HG02610 (cell line): ENCODE measurements at regions not wholly inside any gene's neighbourhood (a gene's known extent, or its start where the extent isn't known, plus 50 kb on each side); places are given as distances from the start of the nearest gene placed in this dataset.

ENCODE experiments used
- ATAC-seq: cut with Tn5 transposase; IDR thresholded peaks from one replicate; pipeline ENCODE4 v1.9.1; 2021; ENCODE audit warnings: mild to moderate bottlenecking, moderate library complexity; ENCODE audit not compliant: unreplicated experiment

GRCh38 chr2:184481865-184482264 lies 116.5 kb upstream of the ZNF804A start:
- no peak for ATAC-seq

DNA sequence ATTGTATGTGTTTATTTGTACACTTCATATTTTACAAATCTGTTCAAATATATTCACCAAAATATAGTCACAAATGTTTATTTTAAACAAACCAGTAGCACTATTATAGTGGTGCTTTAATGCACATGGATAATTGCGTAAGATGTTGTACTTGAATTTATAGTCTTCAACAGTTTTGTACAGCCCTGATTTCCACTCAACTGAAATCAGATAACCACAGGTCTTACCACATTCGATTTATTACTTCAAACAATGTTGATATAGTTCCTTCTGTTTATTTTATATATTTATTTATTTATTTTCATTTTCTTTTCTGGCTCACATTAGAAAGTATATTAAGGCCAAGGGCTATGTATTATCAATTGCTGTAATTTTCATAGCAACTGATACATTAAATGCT lies 99.4 kb upstream of the ZNF804A start:
- no peak for ATAC-seq

GRCh38 chr2:184504252-184504651 lies 94.1 kb upstream of the ZNF804A start:
- no peak for ATAC-seq

- no peak for ATAC-seq
Observed at GRCh38 chr2:184507254-184507653, 91.1 kb upstream of the ZNF804A start.

- ATAC-seq, result no peak
Observed at GRCh38 chr2:184517402-184517801, 80.9 kb upstream of the ZNF804A start.

DNA sequence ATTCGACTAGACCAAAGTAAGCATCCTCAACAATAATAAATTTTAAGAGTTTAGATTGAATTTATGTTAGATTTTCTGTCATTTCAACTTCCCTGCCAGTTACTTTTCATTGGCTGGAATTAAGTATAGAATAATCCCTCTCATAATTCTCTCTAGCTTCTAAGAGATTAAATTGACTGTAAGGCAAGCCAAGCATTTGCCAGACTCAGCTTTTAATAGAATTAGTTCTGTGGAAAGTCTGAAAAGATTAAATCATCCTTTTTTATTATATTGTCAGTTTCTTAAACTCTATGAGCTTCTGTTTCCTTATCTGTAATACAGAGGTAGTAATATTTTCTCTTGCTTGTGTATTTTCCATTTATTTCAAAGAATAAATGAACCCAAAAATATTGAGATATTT lies 77.9 kb upstream of the ZNF804A start:
- ATAC-seq, result no peak

- no peak for ATAC-seq
Observed at GRCh38 chr2:184523732-184524131, 74.6 kb upstream of the ZNF804A start.

GRCh38 chr2:184524551-184525382 lies 73.6 kb upstream of the ZNF804A start:
- no peak for ATAC-seq

DNA sequence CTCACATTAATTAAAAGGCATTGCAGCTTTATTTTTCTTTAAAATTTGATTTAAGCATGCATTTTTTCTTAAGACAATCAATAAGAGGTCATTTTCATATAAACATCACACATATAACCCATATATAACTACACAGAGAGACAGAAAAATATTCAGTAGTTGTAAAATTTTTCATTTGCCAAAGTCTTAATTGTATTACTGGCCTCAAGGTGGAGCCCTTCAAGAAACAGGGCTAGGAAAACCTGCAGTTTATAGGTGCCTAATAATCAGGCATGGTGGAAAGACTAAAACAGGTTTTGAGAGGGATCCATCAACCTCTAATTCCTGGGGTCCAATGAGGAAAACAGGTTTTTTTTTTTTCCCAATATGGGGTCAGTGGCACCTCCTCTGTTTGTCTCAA lies 71.3 kb upstream of the ZNF804A start:
- ATAC-seq, result no peak

DNA sequence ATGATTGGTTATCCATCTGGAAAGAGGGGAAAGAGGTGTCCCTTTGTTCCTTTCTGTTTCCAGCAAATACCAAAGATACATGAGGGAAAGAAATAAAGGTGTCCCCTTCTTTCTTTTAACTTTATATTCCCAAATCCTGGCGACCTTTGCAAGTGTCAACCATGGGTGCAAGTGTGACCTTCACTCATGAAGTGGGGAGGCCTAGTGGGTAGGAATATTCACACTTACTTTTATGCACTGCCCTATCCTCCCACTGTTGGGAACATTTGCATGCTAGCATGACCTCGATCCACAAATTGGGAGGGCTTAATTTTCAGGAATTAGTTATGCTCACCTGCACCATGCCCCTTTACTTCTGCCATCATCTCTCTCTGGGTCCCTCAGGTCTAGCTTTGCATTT lies 70.2 kb upstream of the ZNF804A start:
- ATAC-seq, result no peak

GRCh38 chr2:184530239-184530638 lies 68.1 kb upstream of the ZNF804A start:
- ATAC-seq, result no peak

GRCh38 chr2:184530959-184531358 lies 67.4 kb upstream of the ZNF804A start:
- ATAC-seq, result no peak

- ATAC-seq, result no peak
Observed at GRCh38 chr2:184532551-184532950, 65.8 kb upstream of the ZNF804A start.

- no peak for ATAC-seq
Observed at GRCh38 chr2:184534986-184535385, 63.3 kb upstream of the ZNF804A start.

DNA sequence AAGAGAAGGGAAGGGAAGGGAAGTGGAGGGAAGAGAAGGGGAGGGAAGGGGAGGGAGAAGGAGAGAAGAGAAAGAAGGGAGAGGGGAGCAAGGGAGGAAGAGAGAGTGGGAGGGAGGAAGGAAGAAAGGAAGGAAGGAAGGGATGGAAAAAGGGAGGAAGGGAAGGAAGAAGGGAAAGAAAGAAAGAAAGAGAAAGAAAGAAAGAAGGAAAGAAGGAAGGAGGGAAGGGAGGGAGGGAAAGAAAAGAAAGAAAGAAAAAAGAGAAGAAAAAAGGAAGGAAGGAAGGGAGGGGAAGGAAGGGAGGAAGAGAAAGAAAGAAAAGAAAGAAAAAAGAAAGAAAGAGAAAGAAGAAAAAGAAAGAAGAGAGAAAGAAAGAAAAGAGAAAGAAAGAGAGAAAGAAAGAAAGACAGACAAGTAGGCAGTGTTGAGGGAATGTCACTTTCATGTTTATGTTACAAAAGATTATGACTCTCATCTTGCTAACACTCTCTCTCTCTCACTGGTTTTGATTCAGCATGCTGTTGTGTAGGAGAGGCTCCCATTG lies 58.0 kb upstream of the ZNF804A start:
- ATAC-seq, result no peak

GRCh38 chr2:184541591-184541990 lies 56.7 kb upstream of the ZNF804A start:
- ATAC-seq, result no peak

- no peak for ATAC-seq
Observed at GRCh38 chr2:184543832-184544231, 54.5 kb upstream of the ZNF804A start.
